ENCODE measurements at regions not wholly inside any gene's neighbourhood (a gene's known extent, or its start where the extent isn't known, plus 50 kb on each side); places are given as distances from the start of the nearest gene placed in this dataset.

DNA sequence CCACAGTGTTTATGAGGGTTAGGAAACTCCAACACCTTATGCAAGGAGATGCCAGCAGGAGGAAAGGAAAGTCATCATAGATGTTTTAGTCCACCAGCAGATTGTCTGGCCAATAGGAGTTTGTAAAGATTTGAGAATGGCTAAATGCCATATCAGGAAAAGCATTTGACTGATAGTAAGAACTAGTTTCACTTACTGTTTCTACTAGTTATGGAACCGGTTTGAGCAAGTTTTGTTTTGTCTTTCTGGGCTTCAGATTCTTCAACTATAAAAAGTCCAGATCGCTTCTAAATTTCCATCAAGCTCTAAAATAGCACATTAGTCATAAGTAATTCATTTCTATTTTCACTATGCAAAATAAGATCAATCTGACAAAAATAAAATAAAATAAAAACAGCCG is 254.8 kb upstream of the TMCO5A start:
- Histone ChIP-seq H3K4me2 (no peak overlapping the region), H3K4me1 (no peaks in the 10 kb centered on the region), H3K4me3 (no peak overlapping the region), H3K9me3 (no peaks in the 10 kb centered on the region), H3K27ac (no peak overlapping the region)
- FAIRE-seq, result no peak
- POLR2A ChIA-PET, result no interaction called here
- TF ChIP-seq FOSB (CRISPR knock-in tag; IDR thresholded peaks at IDR 0.05), result no peak
- no peak for TF ChIP-seq ZC3H11A (IDR thresholded peaks at IDR 0.05)
- no peak for TF ChIP-seq JUN (IDR thresholded peaks at IDR 0.05)
- 47% methylated on average over 3 of the region's 3 CpGs for WGBS (ENCODE audit: missing lambda C conversion rate)
- CTCF ChIA-PET, result no interaction called here
- no peak for ATAC-seq
- DNase-seq (ENCODE audit: low read depth in 1 of 2, low spot score in 1 of 2), result no peak

DNA sequence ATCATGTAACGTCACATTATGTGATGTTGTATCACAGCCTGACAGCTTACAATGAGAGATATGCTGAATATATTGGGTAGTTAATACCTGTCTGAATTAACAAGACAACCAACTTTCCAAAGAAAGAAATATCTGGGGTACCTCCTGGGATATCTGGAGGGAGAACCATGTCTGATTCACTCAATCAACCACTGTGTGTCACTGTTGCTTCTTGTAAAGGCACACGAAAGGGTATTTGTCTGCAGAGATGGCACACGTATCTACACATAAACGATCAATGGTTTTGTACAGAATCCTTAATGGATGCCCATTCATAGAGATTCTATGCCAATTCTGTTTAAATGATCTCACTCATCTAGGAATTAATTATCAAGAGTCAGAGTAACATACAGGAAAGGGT is 252.1 kb upstream of the TMCO5A start:
- H3K9me3 ChIP-seq, result no peaks in the 10 kb centered on the region
- H3K4me3 ChIP-seq, result no peak overlapping the region
- peak in 1 of 2 experiments; percentile 31; a peak in 1 of 5 replicates for TF ChIP-seq RAD21 (conservative IDR thresholded peaks at IDR 0.05 in 1 of 2, IDR thresholded peaks at IDR 0.05 in 1 of 2)
- no peak for TF ChIP-seq POLR2AphosphoS2 (conservative IDR thresholded peaks at IDR 0.05; ENCODE audit: low read length)
- H3K4me2 ChIP-seq, result no peak overlapping the region
- H3K4me1 ChIP-seq, result no peaks in the 10 kb centered on the region
- DNase-seq (ENCODE audit: low read depth in 1 of 2, low spot score in 1 of 2), result peak in 1 of 2 experiments; percentile 2
- CTCF ChIA-PET, result no interaction called here
- no peak overlapping the region for H3K27ac ChIP-seq
- POLR2A ChIA-PET, result no interaction called here
- FAIRE-seq, result no peak
- ATAC-seq, result no peak
- WGBS (ENCODE audit: missing lambda C conversion rate), result 0% methylated on average over 4 of the region's 4 CpGs

DNA sequence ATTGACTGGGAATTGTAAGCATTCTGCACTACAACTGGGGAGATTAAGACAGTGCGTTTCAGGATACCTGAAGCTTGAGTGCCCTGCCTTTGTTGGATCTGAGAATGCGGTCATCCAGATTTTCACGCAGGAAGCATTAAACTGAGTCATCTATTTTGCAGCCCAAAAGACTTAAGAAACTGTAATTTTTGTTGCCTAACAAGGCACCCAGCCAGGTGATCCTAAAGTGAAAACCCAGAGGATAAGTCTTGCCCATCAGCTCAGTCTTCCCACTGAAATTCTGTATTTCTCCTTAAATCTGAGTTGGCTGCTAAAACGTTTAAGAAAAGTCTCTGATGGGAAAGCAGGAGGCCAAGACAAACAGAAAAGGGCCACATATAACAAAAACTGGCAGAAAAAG is 242.5 kb upstream of the TMCO5A start:
- no peak for ATAC-seq
- DNase-seq (ENCODE audit: low read depth in 1 of 2, low spot score in 1 of 2), result no peak
- TF ChIP-seq SREBF2 (IDR thresholded peaks at IDR 0.05), result no peak
- Histone ChIP-seq H3K9me3 (no peaks in the 10 kb centered on the region), H3K27ac (no peak overlapping the region), H3K4me1 (no peaks in the 10 kb centered on the region), H3K4me3 (no peak overlapping the region), H3K4me2 (no peak overlapping the region)
- CTCF ChIA-PET, result no interaction called here
- WGBS (ENCODE audit: missing lambda C conversion rate), result 47% methylated on average over 4 of the region's 4 CpGs
- POLR2A ChIA-PET, result no interaction called here
- no peak for FAIRE-seq

DNA sequence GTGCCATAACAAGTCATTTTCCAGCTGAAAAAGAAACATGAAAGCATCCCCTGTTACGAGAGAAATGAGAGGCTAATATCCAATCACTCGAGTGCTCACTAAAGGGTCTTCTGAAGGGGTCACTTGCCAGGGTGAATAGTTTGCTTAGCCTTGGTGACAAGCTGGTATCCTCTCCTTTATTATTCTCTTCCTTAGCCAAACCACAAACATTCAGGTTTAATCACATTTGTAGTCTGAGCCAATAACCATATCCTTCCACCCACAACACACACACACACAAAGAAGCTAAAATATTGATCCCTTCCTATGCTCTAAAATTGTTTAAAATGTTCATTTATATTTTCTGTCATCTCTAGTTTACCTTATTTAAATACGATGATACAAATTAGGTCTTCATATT is 240.5 kb upstream of the TMCO5A start:
- Histone ChIP-seq H3K4me1 (no peaks in the 10 kb centered on the region), H3K4me3 (no peak overlapping the region), H3K9me3 (no peaks in the 10 kb centered on the region), H3K27ac (no peak overlapping the region), H3K4me2 (no peak overlapping the region)
- ATAC-seq (no peak), FAIRE-seq (no peak), DNase-seq (ENCODE audit: low read depth in 1 of 2, low spot score in 1 of 2) (no peak)
- POLR2A ChIA-PET, result no interaction called here
- TF ChIP-seq EP300 (IDR thresholded peaks at IDR 0.05) (no peak), HOXB13 (CRISPR knock-in tag; IDR thresholded peaks at IDR 0.05; ENCODE audit: low read depth) (no peak), CHD4 (IDR thresholded peaks at IDR 0.05; ENCODE audit: borderline replicate concordance) (no peak), HEYL (CRISPR knock-in tag; IDR thresholded peaks at IDR 0.05) (no peak), POLR2AphosphoS2 (conservative IDR thresholded peaks at IDR 0.05; ENCODE audit: low read length) (no peak)
- TF ChIP-seq, protein P1, sequence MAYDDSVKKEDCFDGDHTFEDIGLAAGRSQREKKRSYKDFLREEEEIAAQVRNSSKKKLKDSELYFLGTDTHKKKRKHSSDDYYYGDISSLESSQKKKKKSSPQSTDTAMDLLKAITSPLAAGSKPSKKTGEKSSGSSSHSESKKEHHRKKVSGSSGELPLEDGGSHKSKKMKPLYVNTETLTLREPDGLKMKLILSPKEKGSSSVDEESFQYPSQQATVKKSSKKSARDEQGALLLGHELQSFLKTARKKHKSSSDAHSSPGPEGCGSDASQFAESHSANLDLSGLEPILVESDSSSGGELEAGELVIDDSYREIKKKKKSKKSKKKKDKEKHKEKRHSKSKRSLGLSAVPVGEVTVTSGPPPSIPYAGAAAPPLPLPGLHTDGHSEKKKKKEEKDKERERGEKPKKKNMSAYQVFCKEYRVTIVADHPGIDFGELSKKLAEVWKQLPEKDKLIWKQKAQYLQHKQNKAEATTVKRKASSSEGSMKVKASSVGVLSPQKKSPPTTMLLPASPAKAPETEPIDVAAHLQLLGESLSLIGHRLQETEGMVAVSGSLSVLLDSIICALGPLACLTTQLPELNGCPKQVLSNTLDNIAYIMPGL (CRISPR knock-in tag; IDR thresholded peaks at IDR 0.05; ENCODE audit: borderline replicate concordance), result no peak
- CTCF ChIA-PET, result no interaction called here
- WGBS (ENCODE audit: missing lambda C conversion rate), result 2% methylated on average over 3 of the region's 3 CpGs

DNA sequence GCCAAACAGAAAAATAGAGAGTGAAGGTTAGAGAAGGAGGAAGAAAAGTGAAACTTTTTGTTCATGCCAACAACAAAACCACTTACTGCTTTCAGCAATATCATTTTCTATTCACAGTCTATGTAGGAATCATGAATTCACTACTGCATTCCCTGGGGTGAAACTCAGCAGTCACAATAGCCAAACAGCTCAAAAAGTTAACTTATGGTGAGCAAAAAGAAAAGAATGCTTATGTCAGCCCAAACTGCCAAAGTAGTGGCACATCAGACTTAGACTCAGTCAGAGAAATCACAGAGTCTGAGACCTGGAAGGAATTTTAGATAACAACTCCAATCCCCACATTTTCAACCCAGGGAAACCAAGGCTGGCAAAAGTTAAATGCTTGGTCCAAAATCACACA is 238.7 kb upstream of the TMCO5A start:
- no peak overlapping the region for H3K4me2 ChIP-seq
- no peak overlapping the region for H3K27ac ChIP-seq
- no peaks in the 10 kb centered on the region for H3K4me1 ChIP-seq
- no peak overlapping the region for H3K4me3 ChIP-seq
- TF ChIP-seq, protein P2, sequence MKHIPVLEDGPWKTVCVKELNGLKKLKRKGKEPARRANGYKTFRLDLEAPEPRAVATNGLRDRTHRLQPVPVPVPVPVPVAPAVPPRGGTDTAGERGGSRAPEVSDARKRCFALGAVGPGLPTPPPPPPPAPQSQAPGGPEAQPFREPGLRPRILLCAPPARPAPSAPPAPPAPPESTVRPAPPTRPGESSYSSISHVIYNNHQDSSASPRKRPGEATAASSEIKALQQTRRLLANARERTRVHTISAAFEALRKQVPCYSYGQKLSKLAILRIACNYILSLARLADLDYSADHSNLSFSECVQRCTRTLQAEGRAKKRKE (CRISPR knock-in tag; IDR thresholded peaks at IDR 0.05; ENCODE audit: low read depth), result no peak
- TF ChIP-seq KDM1A (IDR thresholded peaks at IDR 0.05; ENCODE audit: low read depth), result no peak
- no peak for TF ChIP-seq RNF2 (IDR thresholded peaks at IDR 0.05; ENCODE audit: borderline replicate concordance, low read depth)
- TF ChIP-seq KDM5A (IDR thresholded peaks at IDR 0.05), result no peak
- no peak for TF ChIP-seq NFE2L2 (conservative IDR thresholded peaks at IDR 0.05; ENCODE audit: low read length)
- TF ChIP-seq MYC (IDR thresholded peaks at IDR 0.05; ENCODE audit: borderline replicate concordance, low read length), result no peak
- TF ChIP-seq ZFP36 (IDR thresholded peaks at IDR 0.05; ENCODE audit: borderline replicate concordance, partially characterized antibody), result no peak
- TF ChIP-seq CBX2 (IDR thresholded peaks at IDR 0.05; ENCODE audit: borderline replicate concordance, low read depth), result no peak
- TF ChIP-seq, protein P3, sequence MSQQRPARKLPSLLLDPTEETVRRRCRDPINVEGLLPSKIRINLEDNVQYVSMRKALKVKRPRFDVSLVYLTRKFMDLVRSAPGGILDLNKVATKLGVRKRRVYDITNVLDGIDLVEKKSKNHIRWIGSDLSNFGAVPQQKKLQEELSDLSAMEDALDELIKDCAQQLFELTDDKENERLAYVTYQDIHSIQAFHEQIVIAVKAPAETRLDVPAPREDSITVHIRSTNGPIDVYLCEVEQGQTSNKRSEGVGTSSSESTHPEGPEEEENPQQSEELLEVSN (IDR thresholded peaks at IDR 0.05; ENCODE audit: borderline replicate concordance, low read depth), result no peak
- TF ChIP-seq, protein P4, sequence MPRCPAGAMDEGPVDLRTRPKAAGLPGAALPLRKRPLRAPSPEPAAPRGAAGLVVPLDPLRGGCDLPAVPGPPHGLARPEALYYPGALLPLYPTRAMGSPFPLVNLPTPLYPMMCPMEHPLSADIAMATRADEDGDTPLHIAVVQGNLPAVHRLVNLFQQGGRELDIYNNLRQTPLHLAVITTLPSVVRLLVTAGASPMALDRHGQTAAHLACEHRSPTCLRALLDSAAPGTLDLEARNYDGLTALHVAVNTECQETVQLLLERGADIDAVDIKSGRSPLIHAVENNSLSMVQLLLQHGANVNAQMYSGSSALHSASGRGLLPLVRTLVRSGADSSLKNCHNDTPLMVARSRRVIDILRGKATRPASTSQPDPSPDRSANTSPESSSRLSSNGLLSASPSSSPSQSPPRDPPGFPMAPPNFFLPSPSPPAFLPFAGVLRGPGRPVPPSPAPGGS (IDR thresholded peaks at IDR 0.05), result no peak
- no peak for TF ChIP-seq NPAS2 (CRISPR knock-in tag; IDR thresholded peaks at IDR 0.05; ENCODE audit: borderline replicate concordance)
- FAIRE-seq (no peak), ATAC-seq (no peak), DNase-seq (ENCODE audit: low read depth in 1 of 2, low spot score in 1 of 2) (no peak)
- POLR2A ChIA-PET, result no interaction called here
- CTCF ChIA-PET, result no interaction called here
- no peaks in the 10 kb centered on the region for H3K9me3 ChIP-seq

All from A549 (cell line).